DOHH2 (cell line): ENCODE measurements at regions not wholly inside any gene's neighbourhood (a gene's known extent, or its start where the extent isn't known, plus 50 kb on each side); places are given as distances from the start of the nearest gene placed in this dataset.

Source experiments
- EZH2phosphoT487 ChIP-seq: fragments of 200-600 bp; sonication (generic); IDR thresholded peaks from 2 replicates; pipeline ENCODE4 v1.6.1; 2017; ENCODE audit warnings: borderline replicate concordance, mild to moderate bottlenecking, antibody characterized with exemption, low read length, moderate library complexity, mixed read lengths
- TF ChIP-seq, protein P1 (sequence below): fragments of 200-600 bp; sonication (generic); IDR thresholded peaks from one replicate; pipeline ENCODE4 v1.5.1; 2014; ENCODE audit warnings: antibody characterized with exemption, mild to moderate bottlenecking, low read depth, low read length; ENCODE audit not compliant: poor library complexity, severe bottlenecking

DNA sequence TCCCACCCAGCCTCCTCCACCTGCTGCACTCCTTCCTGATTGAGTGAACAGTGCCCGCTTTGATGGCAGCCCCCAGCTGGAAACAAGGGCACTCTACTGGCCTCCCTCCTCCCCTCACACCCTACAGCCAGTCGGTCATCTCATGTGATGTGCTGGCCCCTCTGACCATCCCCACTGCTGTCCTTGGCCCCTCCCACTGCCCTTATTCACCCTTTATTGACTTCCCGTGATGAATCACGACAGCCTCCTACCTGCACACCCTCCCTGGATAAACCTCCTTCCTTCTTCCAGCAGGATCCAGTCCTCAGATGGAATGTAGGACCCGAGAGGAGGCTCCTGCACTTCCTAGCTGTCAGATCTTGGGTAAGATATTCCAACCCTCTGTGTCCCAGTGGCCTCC lies 186.5 kb upstream of the SH3BP4 start:
- TF ChIP-seq, protein P1, sequence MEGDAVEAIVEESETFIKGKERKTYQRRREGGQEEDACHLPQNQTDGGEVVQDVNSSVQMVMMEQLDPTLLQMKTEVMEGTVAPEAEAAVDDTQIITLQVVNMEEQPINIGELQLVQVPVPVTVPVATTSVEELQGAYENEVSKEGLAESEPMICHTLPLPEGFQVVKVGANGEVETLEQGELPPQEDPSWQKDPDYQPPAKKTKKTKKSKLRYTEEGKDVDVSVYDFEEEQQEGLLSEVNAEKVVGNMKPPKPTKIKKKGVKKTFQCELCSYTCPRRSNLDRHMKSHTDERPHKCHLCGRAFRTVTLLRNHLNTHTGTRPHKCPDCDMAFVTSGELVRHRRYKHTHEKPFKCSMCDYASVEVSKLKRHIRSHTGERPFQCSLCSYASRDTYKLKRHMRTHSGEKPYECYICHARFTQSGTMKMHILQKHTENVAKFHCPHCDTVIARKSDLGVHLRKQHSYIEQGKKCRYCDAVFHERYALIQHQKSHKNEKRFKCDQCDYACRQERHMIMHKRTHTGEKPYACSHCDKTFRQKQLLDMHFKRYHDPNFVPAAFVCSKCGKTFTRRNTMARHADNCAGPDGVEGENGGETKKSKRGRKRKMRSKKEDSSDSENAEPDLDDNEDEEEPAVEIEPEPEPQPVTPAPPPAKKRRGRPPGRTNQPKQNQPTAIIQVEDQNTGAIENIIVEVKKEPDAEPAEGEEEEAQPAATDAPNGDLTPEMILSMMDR, result no peak
- TF ChIP-seq EZH2phosphoT487, result no peak
